GM12891 (cell line): ENCODE measurements at regions not wholly inside any gene's neighbourhood (a gene's known extent, or its start where the extent isn't known, plus 50 kb on each side); places are given as distances from the start of the nearest gene placed in this dataset.

Experiments
- POLR2A ChIP-seq: IDR thresholded peaks from 2 replicates; pipeline ENCODE4 v1.6.1; 2011; ENCODE audit warnings: low read depth, low read length, control low read depth
- POLR2AphosphoS5 ChIP-seq: IDR thresholded peaks from 2 replicates; pipeline ENCODE4 v1.6.1; 2011; ENCODE audit warnings: low read depth, low read length, control low read depth
- TAF1 ChIP-seq: IDR thresholded peaks from 2 replicates; pipeline ENCODE4 v1.6.1; 2011; ENCODE audit warnings: low read depth, low read length, control low read depth

GRCh38 chr7:23931633-23932032 is 221.6 kb downstream of the STK31 start:
- no peak for TF ChIP-seq POLR2A
- no peak for TF ChIP-seq TAF1
- no peak for TF ChIP-seq POLR2AphosphoS5
